ENCODE measurements at regions not wholly inside any gene's neighbourhood (a gene's known extent, or its start where the extent isn't known, plus 50 kb on each side); places are given as distances from the start of the nearest gene placed in this dataset.
A peak's percentile ranks its signal among the peaks of the same experiment; 100 is the strongest.
"Not testable (repeated sequence)": the region's sequence is repeated elsewhere in the genome, so short reads cannot be mapped to it uniquely, and the experiment has no call there.

- DNase-seq (ENCODE audit: low spot score) = no peak
Measured at GRCh38 chr5:163569284-163569683, 63.9 kb downstream of the MAT2B start.

GRCh38 chr5:163571744-163572143 is 66.3 kb downstream of the MAT2B start:
- DNase-seq (ENCODE audit: low spot score) = peak; percentile 13

- no peak for DNase-seq (ENCODE audit: low spot score)
Measured at GRCh38 chr5:163574472-163575440, 69.3 kb downstream of the MAT2B start.

GRCh38 chr5:163578652-163579051 is 73.2 kb downstream of the MAT2B start:
- DNase-seq (ENCODE audit: low spot score) = no peak

- no peak for DNase-seq (ENCODE audit: low spot score)
Measured at GRCh38 chr5:163579729-163580128, 74.3 kb downstream of the MAT2B start.

- no peak for DNase-seq (ENCODE audit: low spot score)
Measured at GRCh38 chr5:163580516-163580915, 75.1 kb downstream of the MAT2B start.

- DNase-seq (ENCODE audit: low spot score) = not testable (repeated sequence)
Measured at GRCh38 chr5:163583491-163584153, 78.2 kb downstream of the MAT2B start.

- DNase-seq (ENCODE audit: low spot score) = no peak
Measured at GRCh38 chr5:163585206-163585605, 79.8 kb downstream of the MAT2B start.

- no peak for DNase-seq (ENCODE audit: low spot score)
Measured at GRCh38 chr5:163586531-163586956, 81.1 kb downstream of the MAT2B start.

GRCh38 chr5:163594951-163595350 is 89.5 kb downstream of the MAT2B start:
- no peak for DNase-seq (ENCODE audit: low spot score)

- no peak for DNase-seq (ENCODE audit: low spot score)
Measured at GRCh38 chr5:163595932-163596607, 90.7 kb downstream of the MAT2B start.

GRCh38 chr5:163596608-163597315 is 91.3 kb downstream of the MAT2B start:
- DNase-seq (ENCODE audit: low spot score) = no peak

- DNase-seq (ENCODE audit: low spot score) = no peak
Measured at GRCh38 chr5:163604013-163604412, 98.6 kb downstream of the MAT2B start.

- no peak for DNase-seq (ENCODE audit: low spot score)
Measured at GRCh38 chr5:163607256-163607655, 101.8 kb downstream of the MAT2B start.

GRCh38 chr5:163608621-163609020 is 103.2 kb downstream of the MAT2B start:
- no peak for DNase-seq (ENCODE audit: low spot score)

- no peak for DNase-seq (ENCODE audit: low spot score)
Measured at GRCh38 chr5:163609910-163610309, 104.5 kb downstream of the MAT2B start.

- DNase-seq (ENCODE audit: low spot score) = no peak
Measured at GRCh38 chr5:163612358-163613149, 107.1 kb downstream of the MAT2B start.

- no peak for DNase-seq (ENCODE audit: low spot score)
Measured at GRCh38 chr5:163613150-163613442, 107.7 kb downstream of the MAT2B start.

GRCh38 chr5:163614787-163615186 is 109.4 kb downstream of the MAT2B start:
- no peak for DNase-seq (ENCODE audit: low spot score)

GRCh38 chr5:163619273-163619934 is 114.0 kb downstream of the MAT2B start:
- no peak for DNase-seq (ENCODE audit: low spot score)

- DNase-seq (ENCODE audit: low spot score) = no peak
Measured at GRCh38 chr5:163619951-163620350, 114.5 kb downstream of the MAT2B start.

Measured in COLO829 (cell line).